Raji (cell line): ENCODE measurements at regions not wholly inside any gene's neighbourhood (a gene's known extent, or its start where the extent isn't known, plus 50 kb on each side); places are given as distances from the start of the nearest gene placed in this dataset.

Source experiments
- POLR2A ChIP-seq: IDR thresholded peaks from 2 replicates; pipeline ENCODE4 v1.6.1; 2011; ENCODE audit warnings: low read depth, low read length, control low read depth; ENCODE audit not compliant: insufficient read depth

GRCh38 chr7:131013716-131014115 lies 279.7 kb upstream of the KLF14 start:
- no peak for TF ChIP-seq POLR2A

GRCh38 chr7:131014906-131015656 lies 281.1 kb upstream of the KLF14 start:
- no peak for TF ChIP-seq POLR2A

- no peak for TF ChIP-seq POLR2A
Observed at GRCh38 chr7:131015657-131015958, 281.6 kb upstream of the KLF14 start.

- TF ChIP-seq POLR2A: no peak
Observed at GRCh38 chr7:131016230-131016629, 282.2 kb upstream of the KLF14 start.

GRCh38 chr7:131019351-131019750 lies 285.3 kb upstream of the KLF14 start:
- no peak for TF ChIP-seq POLR2A

- TF ChIP-seq POLR2A: no peak
Observed at GRCh38 chr7:131020759-131021261, 286.8 kb upstream of the KLF14 start.

- no peak for TF ChIP-seq POLR2A
Observed at GRCh38 chr7:131021460-131021859, 287.5 kb upstream of the KLF14 start.

- no peak for TF ChIP-seq POLR2A
Observed at GRCh38 chr7:131021902-131022301, 287.9 kb upstream of the KLF14 start.

GRCh38 chr7:131026297-131027000 lies 292.4 kb upstream of the KLF14 start:
- TF ChIP-seq POLR2A: no peak

- no peak for TF ChIP-seq POLR2A
Observed at GRCh38 chr7:131027287-131027773, 293.3 kb upstream of the KLF14 start.

- no peak for TF ChIP-seq POLR2A
Observed at GRCh38 chr7:131028295-131028694, 294.3 kb upstream of the KLF14 start.

GRCh38 chr7:131029002-131029401 lies 295.0 kb upstream of the KLF14 start:
- no peak for TF ChIP-seq POLR2A

- TF ChIP-seq POLR2A: no peak
Observed at GRCh38 chr7:131031099-131031868, 296.4 kb upstream of the MKLN1 start.

- no peak for TF ChIP-seq POLR2A
Observed at GRCh38 chr7:131032786-131033185, 294.9 kb upstream of the MKLN1 start.

GRCh38 chr7:131034166-131034881 lies 293.4 kb upstream of the MKLN1 start:
- no peak for TF ChIP-seq POLR2A
